ENCODE measurements at regions not wholly inside any gene's neighbourhood (a gene's known extent, or its start where the extent isn't known, plus 50 kb on each side); places are given as distances from the start of the nearest gene placed in this dataset.
"Not testable (repeated sequence)": the region's sequence is repeated elsewhere in the genome, so short reads cannot be mapped to it uniquely, and the experiment has no call there.

DNA sequence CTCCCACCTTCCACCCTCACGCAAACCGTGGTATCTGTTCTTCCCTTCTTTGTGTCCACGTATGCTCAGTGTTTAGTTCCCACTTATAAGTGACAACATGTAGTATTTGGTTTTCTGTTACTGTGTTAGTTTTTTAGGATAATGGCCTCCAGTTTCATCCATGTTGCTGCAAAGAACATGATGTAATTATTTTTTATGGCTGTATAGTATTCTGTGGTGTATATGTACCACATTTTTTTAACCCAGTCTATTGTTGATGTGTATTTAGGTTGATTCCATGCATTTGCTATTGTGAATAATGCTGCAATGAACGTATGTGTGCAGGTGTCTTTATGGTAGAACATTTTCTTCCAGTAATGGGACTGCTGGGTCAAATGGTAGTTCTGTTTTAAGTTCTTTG lies 228.1 kb downstream of the FBXO8 start:
- DNase-seq, result no peak
- no peak overlapping the region for H3K4me3 ChIP-seq (ENCODE audit: low read depth, low read length)
- no peaks in the 10 kb centered on the region for H3K36me3 ChIP-seq (replicated peaks)
- H3K27ac ChIP-seq, result no peak overlapping the region
- TF ChIP-seq, protein P1, sequence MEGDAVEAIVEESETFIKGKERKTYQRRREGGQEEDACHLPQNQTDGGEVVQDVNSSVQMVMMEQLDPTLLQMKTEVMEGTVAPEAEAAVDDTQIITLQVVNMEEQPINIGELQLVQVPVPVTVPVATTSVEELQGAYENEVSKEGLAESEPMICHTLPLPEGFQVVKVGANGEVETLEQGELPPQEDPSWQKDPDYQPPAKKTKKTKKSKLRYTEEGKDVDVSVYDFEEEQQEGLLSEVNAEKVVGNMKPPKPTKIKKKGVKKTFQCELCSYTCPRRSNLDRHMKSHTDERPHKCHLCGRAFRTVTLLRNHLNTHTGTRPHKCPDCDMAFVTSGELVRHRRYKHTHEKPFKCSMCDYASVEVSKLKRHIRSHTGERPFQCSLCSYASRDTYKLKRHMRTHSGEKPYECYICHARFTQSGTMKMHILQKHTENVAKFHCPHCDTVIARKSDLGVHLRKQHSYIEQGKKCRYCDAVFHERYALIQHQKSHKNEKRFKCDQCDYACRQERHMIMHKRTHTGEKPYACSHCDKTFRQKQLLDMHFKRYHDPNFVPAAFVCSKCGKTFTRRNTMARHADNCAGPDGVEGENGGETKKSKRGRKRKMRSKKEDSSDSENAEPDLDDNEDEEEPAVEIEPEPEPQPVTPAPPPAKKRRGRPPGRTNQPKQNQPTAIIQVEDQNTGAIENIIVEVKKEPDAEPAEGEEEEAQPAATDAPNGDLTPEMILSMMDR (IDR thresholded peaks at IDR 0.05; ENCODE audit: low read depth, low read length, missing control alignments), result no peak
- in situ Hi-C loops (cut with HindIII; ENCODE audit: low pct_ligation_motif_present, low sequenced_read_pairs), result no loop called here
- H3K27me3 ChIP-seq (replicated peaks), result no peaks in the 10 kb centered on the region

DNA sequence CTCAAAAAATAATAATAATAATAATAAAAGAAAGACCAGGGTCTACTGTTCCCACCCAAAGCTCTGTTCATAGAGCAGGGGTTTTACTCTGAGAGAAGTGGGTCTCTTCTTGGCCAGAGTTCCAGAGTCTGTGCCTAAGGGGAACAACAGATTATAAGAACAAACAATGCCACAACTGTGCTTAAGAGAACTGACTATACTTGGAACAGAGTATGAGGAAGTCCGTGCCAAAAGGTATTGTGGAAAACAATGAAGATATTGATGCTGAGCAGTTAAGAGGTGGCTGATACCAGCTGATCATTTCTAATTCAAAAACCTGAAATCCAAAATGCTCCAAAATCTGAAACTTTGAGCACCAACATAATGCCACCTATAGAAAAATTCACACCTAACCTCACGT lies 229.6 kb downstream of the FBXO8 start:
- Histone ChIP-seq H3K4me3 (ENCODE audit: low read depth, low read length) (no peak overlapping the region), H3K27ac (no peak overlapping the region), H3K36me3 (replicated peaks) (no peaks in the 10 kb centered on the region), H3K27me3 (replicated peaks) (no peaks in the 10 kb centered on the region)
- TF ChIP-seq, protein P1 (IDR thresholded peaks at IDR 0.05; ENCODE audit: low read depth, low read length, missing control alignments), result no peak
- no peak for DNase-seq
- in situ Hi-C loops (cut with HindIII; ENCODE audit: low pct_ligation_motif_present, low sequenced_read_pairs), result no loop called here

DNA sequence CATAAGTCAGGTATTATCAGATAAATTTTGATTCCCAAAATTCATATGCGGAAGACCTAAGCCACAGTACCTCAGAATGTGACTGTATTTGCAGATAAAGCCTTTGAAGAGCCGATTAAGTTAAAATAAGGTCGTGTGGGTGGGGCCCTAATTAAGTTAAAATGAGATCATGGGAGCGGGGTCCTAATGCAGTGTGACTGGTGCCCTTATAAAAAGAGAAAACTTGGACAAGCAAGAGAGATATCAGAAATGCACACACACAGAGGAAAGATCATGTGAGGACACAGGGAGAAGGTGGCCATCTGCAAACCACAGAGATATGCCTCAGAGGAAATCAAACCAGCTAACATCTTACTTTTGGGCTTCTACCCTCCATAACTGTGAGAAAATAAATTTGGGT lies 236.1 kb downstream of the FBXO8 start:
- in situ Hi-C loops (cut with HindIII; ENCODE audit: low pct_ligation_motif_present, low sequenced_read_pairs), result no loop called here
- Histone ChIP-seq H3K27me3 (replicated peaks) (no peaks in the 10 kb centered on the region), H3K27ac (no peak overlapping the region), H3K4me3 (ENCODE audit: low read depth, low read length) (no peak overlapping the region), H3K36me3 (replicated peaks) (no peaks in the 10 kb centered on the region)
- DNase-seq, result no peak
- TF ChIP-seq, protein P1 (IDR thresholded peaks at IDR 0.05; ENCODE audit: low read depth, low read length, missing control alignments), result no peak

DNA sequence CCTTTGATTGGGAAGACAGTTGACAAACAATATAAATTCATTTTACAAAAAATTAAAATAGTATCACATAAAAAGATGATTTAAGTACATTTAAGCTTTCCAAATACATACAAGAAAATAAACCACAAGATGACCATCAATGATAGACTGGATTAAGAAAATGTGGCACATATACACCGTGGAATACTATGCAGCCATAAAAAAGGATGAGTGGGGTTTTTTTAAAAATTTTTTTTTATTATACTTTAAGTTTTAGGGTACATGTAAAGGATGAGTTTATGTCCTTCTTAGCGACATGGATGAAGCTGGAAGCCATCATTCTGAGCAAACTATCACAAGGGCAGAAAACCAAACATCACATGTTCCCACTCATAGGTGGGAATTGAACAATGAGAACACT lies 237.6 kb downstream of the FBXO8 start:
- DNase-seq; H3K4me3 ChIP-seq (ENCODE audit: low read depth, low read length); in situ Hi-C loops (cut with HindIII; ENCODE audit: low pct_ligation_motif_present, low sequenced_read_pairs); H3K27ac ChIP-seq; H3K36me3 ChIP-seq (replicated peaks); H3K27me3 ChIP-seq (replicated peaks): not testable (repeated sequence)

DNA sequence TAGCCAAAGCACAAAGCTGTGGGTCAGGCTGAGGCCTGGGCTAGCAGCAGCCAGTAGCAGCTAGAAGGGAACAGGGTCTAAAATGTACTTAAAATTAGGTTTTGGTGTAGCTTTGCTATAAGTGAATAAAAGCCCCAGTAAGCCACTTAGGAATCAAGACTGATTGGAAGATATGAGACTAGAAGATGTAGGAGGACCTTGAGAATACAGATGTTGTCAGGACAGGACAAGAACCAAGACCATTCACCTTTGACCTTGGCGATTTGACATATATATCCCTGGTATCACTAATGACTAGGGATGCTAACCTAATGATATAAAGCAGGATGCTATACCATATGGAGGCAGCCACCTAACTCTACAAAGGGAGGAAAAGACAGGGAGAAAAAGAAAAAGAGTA lies 238.1 kb downstream of the FBXO8 start:
- Histone ChIP-seq H3K27me3 (replicated peaks) (no peaks in the 10 kb centered on the region), H3K27ac (no peak overlapping the region), H3K36me3 (replicated peaks) (no peaks in the 10 kb centered on the region), H3K4me3 (ENCODE audit: low read depth, low read length) (no peak overlapping the region)
- no peak for DNase-seq
- TF ChIP-seq, protein P1 (IDR thresholded peaks at IDR 0.05; ENCODE audit: low read depth, low read length, missing control alignments), result no peak
- in situ Hi-C loops (cut with HindIII; ENCODE audit: low pct_ligation_motif_present, low sequenced_read_pairs), result no loop called here

DNA sequence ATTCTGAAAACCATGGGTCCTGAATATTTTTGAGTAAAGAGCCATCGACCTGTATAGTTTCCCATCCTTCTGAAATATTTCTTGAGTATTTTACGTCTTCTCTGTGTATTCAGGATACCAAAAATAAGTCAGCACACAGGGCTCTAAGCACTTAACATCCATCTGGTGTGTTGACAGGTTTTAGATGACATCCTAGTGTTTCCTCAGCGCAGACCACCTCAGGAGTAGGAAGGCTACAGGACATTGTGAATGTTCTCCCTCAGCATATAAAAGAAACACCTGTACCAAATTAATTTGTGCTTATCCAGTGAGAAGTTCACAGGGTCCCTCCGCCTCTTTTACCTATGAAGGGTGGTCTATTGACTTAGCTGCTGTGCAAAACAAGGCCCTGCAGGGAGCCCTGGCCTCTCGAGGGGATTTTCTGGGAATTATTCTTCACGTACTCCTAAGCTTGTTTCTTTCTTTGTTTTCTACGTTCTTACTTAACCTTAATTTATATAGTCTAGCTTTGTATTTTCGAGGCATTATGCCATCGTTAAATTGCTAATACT lies 241.8 kb downstream of the FBXO8 start:
- no peaks in the 10 kb centered on the region for H3K36me3 ChIP-seq (replicated peaks)
- H3K27ac ChIP-seq, result no peak overlapping the region
- in situ Hi-C loops (cut with HindIII; ENCODE audit: low pct_ligation_motif_present, low sequenced_read_pairs), result no loop called here

More for the DNA sequence above, 241.8 kb downstream of the FBXO8 start:
- H3K27me3 ChIP-seq (replicated peaks), result no peaks in the 10 kb centered on the region
- no peak for DNase-seq
- no peak overlapping the region for H3K4me3 ChIP-seq (ENCODE audit: low read depth, low read length)
- TF ChIP-seq, protein P1 (IDR thresholded peaks at IDR 0.05; ENCODE audit: low read depth, low read length, missing control alignments), result no peak

Measured in brain microvascular endothelial cell (primary cell).